ENCODE measurements at regions not wholly inside any gene's neighbourhood (a gene's known extent, or its start where the extent isn't known, plus 50 kb on each side); places are given as distances from the start of the nearest gene placed in this dataset.

DNA sequence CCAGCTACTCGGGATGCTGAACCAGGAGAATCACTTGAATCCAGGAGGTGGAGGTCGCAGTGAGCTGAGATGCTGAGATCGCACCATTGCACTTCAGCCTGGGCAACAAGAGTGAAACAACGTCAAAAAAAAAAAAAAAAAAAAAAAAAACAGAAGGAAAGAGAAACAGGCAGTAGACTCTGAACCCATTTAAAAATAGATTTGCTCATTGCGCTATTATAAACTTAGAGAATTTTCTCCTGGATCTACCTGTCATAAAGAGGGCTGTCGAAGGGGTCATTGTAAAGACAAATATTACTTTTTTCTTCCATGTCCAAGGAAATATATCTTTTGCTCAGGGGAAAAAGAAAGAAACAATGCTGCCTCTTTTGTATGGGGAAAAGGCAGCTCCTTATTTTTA, 425.0 kb upstream of the ID2 start:
- no peak for DNase-seq (ENCODE audit: low spot score)

DNA sequence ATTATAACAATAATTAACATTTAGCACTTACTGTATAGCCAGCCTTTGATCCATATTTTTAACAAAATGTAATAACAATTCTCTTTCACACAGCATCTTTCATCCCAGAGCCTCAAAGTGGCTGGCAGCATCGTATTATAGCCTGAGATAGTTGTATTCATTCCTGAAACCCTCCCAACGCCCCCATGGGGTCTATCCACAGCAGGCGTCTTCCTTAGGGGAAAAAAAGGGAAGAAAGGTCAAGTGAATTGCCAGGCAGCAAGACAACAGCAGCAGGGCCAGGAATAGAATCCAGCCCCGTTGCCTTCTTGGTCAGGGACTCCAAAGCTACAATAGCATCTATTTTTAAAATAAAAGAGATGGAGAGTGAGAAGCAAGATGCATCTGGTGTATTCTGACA, 424.4 kb upstream of the ID2 start:
- no peak for DNase-seq (ENCODE audit: low spot score)

- DNase-seq (ENCODE audit: low spot score): no peak
Observed at GRCh38 chr2:8258406-8258805, 423.4 kb upstream of the ID2 start.

GRCh38 chr2:8259106-8259840, 422.6 kb upstream of the ID2 start:
- no peak for DNase-seq (ENCODE audit: low spot score)

GRCh38 chr2:8259841-8260178, 422.0 kb upstream of the ID2 start:
- DNase-seq (ENCODE audit: low spot score): no peak

GRCh38 chr2:8260213-8260612, 421.6 kb upstream of the ID2 start:
- no peak for DNase-seq (ENCODE audit: low spot score)

DNA sequence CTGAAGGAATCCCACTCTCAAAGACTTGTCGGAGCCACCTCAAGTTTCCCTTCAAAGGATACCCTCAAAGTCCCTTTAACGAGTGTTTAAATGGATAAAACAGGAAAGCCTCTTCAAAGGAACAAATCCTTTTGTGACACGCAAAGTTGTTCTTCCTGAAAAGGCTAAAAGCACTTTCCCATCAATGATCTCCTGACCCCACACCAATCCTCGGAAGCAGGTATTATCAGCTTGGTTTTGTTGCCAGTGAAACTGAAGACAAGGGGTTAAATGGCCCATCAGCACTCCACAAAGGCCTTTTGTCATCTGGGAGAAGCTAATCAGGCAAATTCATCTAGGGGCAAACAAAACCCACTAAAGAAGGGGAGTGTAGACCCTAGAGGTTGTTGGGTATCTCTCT, 418.0 kb upstream of the ID2 start:
- no peak for DNase-seq (ENCODE audit: low spot score)

- DNase-seq (ENCODE audit: low spot score): no peak
Observed at GRCh38 chr2:8264981-8265380, 416.9 kb upstream of the ID2 start.

DNA sequence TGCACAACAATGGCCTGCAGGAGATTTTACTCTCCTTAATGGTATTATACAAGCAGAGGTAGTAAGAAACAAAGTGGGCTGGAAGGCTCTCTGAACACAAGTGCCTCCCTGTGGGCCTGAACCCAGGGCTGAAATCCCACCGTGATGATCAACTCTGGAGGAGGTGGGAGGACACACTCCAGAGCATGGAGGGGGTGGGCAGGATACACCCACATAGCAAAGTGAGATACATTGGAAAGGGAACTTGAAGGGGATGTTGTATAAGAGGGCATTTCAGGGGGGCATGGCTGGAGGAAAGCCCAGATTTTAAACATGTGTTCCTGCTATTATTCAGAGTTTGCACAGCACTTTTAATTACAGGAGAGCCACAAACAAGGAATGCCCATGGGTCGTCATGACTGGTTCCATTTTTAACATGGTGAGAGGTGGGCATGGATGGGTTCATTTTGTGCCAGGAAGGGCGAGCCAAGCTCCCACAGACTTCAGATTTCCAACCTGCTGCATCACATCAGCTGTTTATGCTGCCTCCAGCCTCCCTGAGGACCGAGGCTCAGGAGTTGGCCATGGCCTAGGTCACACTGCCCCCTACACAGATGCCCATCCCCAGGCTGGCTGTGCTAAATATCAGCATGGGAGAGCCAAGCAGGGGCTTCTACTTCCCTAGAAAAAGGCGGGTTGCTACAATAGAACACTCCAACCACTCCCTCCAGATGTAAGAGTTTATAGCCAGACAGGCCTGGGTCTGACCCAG, 416.2 kb upstream of the ID2 start:
- DNase-seq (ENCODE audit: low spot score): no peak

GRCh38 chr2:8266563-8266962, 415.3 kb upstream of the ID2 start:
- no peak for DNase-seq (ENCODE audit: low spot score)

DNA sequence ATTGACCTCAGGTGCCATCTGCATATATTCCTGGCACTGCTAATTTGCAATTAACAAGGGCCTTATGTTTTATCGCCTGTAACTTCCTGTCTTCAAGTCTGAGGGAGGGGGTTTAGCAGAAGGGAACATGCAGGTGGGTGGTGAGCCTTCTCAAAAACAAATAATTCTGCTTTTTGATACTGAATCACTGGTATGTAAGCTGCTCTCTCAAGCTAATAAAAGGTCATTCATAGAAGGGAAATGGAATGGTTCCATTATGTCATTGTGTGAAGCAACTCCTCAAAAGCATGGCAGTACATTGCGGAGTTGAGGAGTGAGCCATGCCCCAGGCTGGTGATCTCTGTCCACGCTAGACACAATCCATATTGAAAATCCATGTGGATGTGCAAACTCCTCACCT, 414.8 kb upstream of the ID2 start:
- no peak for DNase-seq (ENCODE audit: low spot score)

DNA sequence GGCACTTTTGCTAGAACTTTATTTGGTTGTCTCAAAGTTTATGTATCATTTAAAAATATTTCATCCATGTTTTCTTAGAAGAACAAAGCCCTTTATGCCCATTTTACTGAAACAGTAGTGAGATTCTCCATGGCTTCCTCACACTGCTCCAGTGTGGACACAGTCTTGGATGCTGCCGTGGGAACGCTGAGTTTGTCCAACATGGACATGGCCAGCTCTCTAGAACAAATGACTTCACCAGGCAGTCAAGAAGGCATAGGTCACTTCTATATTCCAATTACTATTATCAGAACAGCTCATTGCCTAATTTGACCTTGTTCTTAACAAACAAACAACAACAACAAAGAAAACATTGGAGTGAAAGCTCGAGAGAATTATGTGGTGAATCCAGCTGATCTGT, 414.1 kb upstream of the ID2 start:
- no peak for DNase-seq (ENCODE audit: low spot score)

- DNase-seq (ENCODE audit: low spot score): no peak
Observed at GRCh38 chr2:8268172-8268783, 413.6 kb upstream of the ID2 start.

DNA sequence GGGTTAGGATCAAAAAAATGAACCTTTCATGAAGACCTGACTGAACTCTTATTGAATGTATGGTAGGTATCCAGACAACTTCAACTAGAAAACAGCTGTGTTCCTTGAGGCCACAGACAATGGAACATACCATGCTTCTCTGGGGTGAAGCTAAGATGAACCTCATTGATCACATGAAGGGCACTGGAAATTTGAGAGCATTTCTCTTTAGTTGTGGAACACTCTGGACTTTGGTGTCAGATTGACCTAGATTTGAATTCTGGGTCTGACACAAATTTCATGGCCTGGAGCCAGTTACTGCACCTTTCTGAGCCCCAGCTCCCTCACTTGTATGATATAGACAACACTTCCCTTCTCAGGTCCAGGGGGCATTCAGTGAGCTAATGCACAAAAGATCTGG, 411.2 kb upstream of the ID2 start:
- DNase-seq (ENCODE audit: low spot score): no peak

GRCh38 chr2:8271461-8271860, 410.4 kb upstream of the ID2 start:
- no peak for DNase-seq (ENCODE audit: low spot score)

- no peak for DNase-seq (ENCODE audit: low spot score)
Observed at GRCh38 chr2:8276026-8276425, 405.8 kb upstream of the ID2 start.

GRCh38 chr2:8277921-8278571, 403.8 kb upstream of the ID2 start:
- DNase-seq (ENCODE audit: low spot score): no peak

DNA sequence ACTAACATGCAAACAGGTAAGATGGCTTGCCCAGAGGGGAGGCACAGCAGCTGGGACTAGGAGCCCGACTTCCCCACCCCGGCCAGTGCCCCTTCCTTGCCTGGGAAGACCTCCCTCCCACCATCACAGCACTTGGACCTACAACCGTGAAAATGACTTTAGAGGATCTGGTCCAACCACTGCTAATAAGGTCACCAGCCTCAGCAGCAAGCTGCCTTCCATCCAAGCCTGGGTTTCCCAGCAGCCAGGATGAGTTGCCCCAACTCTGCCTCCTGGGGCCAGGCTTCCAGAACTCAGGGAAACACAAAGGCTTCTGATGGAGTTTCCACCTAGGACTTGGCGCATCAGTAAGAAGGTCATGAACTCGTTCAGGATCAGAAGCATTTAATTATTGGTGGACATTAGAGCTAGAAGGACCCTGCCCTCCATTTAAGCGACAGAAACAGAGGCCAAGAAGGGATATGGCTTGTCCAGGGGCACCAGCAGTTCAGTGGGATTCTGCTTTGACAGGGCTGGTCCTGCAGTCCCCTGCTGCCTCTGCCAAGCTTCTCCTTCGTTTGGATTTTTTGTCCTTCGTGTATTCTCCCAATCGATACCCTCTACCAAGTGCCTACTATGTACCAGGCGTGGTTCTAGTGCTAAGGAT, 403.0 kb upstream of the ID2 start:
- DNase-seq (ENCODE audit: low spot score): no peak

DNA sequence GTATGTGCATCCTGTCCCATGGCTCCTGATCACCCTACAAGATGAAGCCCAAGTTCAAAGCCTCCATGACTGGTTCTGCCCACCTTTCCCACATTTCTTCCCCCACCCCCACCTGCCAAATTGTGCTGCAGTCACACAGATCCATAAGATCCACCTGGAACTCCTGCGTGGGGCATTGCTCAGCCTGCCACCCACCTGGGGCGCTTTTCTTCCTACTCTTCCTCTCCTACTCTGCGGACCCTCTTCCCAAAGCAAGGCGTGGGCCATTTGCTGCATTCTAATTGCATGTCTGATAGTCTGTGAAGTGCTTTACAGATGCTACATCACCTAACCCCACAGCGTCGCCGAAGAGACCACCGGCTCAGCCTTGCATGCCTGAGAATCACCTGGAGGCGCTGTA, 402.4 kb upstream of the ID2 start:
- no peak for DNase-seq (ENCODE audit: low spot score)

GRCh38 chr2:8281234-8281633, 400.6 kb upstream of the ID2 start:
- no peak for DNase-seq (ENCODE audit: low spot score)

DNA sequence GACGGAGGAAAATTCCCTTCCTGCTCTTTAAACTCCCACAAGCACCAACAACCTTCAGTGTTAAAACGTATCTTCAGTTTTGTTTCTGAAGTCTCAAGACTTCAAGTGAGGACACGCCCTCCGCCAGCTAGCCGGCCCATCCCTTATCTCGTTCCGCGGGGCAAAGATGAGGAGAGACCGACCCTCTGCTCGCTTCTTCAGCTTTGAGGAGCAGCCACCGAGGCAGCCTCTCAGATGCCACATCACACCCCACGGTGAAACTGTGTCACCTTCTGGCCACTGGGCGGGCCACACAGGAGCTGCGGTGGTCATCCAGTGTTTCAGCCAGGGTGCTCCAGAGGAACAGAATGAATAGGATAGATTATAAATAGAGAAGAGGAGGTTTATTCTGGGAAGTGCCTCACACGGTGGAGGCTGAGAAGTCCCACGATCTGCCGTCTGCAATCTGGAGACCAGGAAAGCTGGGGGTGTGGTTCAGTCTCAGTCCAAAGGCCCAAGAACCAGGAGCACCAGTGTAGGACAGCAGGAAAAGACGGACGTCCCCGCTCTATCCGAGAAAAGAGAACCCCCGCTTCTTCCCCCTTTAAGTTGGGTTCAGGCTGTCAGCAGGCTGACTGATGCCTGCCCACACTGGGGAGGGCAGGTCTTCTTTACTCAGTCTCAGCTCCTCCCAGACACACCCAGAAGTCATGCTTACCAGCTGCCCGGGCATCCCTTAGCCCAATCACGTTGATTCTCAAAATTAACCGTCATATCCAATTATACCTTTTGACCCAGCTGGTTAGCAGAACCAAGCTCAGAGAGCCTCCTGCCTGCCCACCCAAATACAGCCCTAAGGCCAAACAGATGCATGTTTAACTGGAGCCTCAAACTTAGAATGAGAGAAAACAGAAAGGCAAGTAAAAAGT, 399.7 kb upstream of the ID2 start:
- no peak for DNase-seq (ENCODE audit: low spot score)
